ENCODE measurements at regions not wholly inside any gene's neighbourhood (a gene's known extent, or its start where the extent isn't known, plus 50 kb on each side); places are given as distances from the start of the nearest gene placed in this dataset.

DNA sequence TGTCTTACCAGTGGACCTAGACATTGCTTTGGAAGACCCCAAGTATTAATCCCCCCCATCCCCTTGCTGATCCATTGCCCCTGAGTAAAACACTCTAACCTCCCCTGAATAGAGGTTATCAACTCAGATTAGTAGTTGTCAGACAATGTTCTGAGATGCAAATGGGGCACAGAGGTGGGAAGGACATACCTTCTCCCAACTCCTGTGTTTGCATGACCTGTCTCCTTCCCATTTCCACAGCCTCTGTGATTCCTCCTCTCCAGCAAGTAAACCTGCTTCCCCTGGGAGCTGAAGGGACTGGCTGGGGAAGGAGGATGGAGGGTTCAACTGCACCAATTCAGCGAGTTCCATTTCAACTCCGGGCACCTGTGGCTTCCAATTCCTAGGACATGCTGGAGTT, 199.8 kb upstream of the SASH1 start:
- ChIA-PET POLR2A (no interaction called here), CTCF (interaction anchor here (1.0 to 1.4 kb wide), 3 partner anchors 15 to 38 kb away, joined by 3 to 5 read pairs (median 3); no protein-coding TSS in a partner anchor)
- Histone ChIP-seq H3K9me3 (ENCODE audit: control extremely low read depth in 1 of 5, control insufficient read depth in 4 of 5, insufficient read depth in 2 of 5, low read depth in 1 of 5, low read length in 4 of 5) (peaks cover 0 to 7% (median 3%) of the 10 kb centered on the region in 5 experiments), H3K36me3 (ENCODE audit: control insufficient read depth in 4 of 4, insufficient read depth in 4 of 4, low read length in 3 of 4) (no peaks in the 10 kb centered on the region), H3K27me3 (replicated peaks in 2 of 5; ENCODE audit: control insufficient read depth in 4 of 5, insufficient read depth in 5 of 5, low read length in 4 of 5) (peaks cover 0 to 8% (median 3%) of the 10 kb centered on the region in 5 experiments), H3K4me1 (ENCODE audit: control extremely low read depth in 1 of 4, control insufficient read depth in 4 of 4, insufficient read depth in 4 of 4, low read length in 3 of 4) (no peaks in the 10 kb centered on the region), H3K4me3 (ENCODE audit: control insufficient read depth in 1 of 7, extremely low read depth in 1 of 7, insufficient read depth in 4 of 7, low read depth in 2 of 7, low read length in 6 of 7) (no peak overlapping the region), H3K27ac (ENCODE audit: insufficient read depth in 1 of 2, low read depth in 1 of 2, low read length in 2 of 2, poor library complexity in 1 of 2, severe bottlenecking in 2 of 2) (no peak overlapping the region)
- WGBS (ENCODE audit: insufficient coverage) = 88% methylated on average over 2 of the region's 2 CpGs
- DNase-seq = no peak

DNA sequence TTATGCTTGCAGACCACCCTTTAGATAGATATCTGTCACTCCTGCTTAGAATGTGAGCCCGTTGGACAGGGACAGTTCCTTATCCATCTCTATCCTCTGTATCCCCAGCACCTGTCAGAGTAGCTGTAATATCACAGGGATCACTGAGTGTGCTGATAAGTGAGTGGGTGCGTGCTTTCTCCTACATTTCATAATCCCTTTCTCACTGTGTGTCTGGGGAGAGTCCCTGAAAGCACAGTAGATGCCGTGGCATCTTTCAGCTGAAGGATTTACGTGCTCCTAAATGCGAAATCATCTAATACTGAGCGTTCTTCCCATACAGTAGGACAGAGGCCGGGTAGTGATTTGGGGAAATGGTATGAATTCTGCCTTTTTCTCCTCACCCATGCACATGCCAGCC, 198.9 kb upstream of the SASH1 start:
- no peak overlapping the region for H3K4me3 ChIP-seq (ENCODE audit: control insufficient read depth in 1 of 7, extremely low read depth in 1 of 7, insufficient read depth in 4 of 7, low read depth in 2 of 7, low read length in 6 of 7)
- H3K27me3 ChIP-seq (replicated peaks in 2 of 5; ENCODE audit: control insufficient read depth in 4 of 5, insufficient read depth in 5 of 5, low read length in 4 of 5) = peaks cover 0 to 8% (median 3%) of the 10 kb centered on the region in 5 experiments
- DNase-seq = no peak
- H3K9me3 ChIP-seq (ENCODE audit: control extremely low read depth in 1 of 5, control insufficient read depth in 4 of 5, insufficient read depth in 2 of 5, low read depth in 1 of 5, low read length in 4 of 5) = no peaks in the 10 kb centered on the region
- ChIA-PET POLR2A (no interaction called here), CTCF (interaction anchor here (1.0 kb wide), 1 partner anchor 33 kb away, joined by 3 read pairs; no protein-coding TSS in a partner anchor)
- no peak overlapping the region for H3K27ac ChIP-seq (ENCODE audit: insufficient read depth in 1 of 2, low read depth in 1 of 2, low read length in 2 of 2, poor library complexity in 1 of 2, severe bottlenecking in 2 of 2)
- no peaks in the 10 kb centered on the region for H3K4me1 ChIP-seq (ENCODE audit: control extremely low read depth in 1 of 4, control insufficient read depth in 4 of 4, insufficient read depth in 4 of 4, low read length in 3 of 4)
- no peaks in the 10 kb centered on the region for H3K36me3 ChIP-seq (ENCODE audit: control insufficient read depth in 4 of 4, insufficient read depth in 4 of 4, low read length in 3 of 4)
- no CpG with 5 or more reads among the region's 7 CpGs for WGBS (ENCODE audit: insufficient coverage)

DNA sequence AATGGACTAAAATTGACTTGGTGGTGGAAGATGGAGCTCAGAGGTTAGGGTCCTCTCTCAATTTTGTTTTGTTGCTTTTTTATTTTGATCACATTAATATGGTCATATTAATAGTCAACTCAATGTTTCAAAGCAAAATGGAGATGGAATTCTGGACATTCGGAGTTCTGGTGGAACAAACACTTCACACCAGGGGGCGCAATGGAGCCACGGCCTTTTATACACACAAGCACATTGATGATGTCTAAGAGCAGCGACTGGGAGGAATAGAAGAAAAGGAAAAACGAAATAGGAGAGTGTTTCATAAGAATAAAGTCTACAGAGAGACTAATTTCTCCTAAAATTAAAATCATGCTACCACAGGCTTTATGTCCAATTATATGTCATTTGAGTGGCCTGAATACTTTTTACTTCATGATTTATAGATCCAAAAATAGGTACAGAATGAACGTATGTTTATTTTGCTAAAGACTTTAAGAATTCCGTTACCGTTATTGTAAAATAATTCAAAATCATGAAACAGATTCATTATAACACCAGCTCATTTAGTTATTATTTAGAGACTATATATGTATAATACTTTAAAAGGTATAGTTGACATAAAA, 197.6 kb upstream of the SASH1 start:
- H3K27ac ChIP-seq (ENCODE audit: insufficient read depth in 1 of 2, low read depth in 1 of 2, low read length in 2 of 2, poor library complexity in 1 of 2, severe bottlenecking in 2 of 2) = no peak overlapping the region
- no peaks in the 10 kb centered on the region for H3K36me3 ChIP-seq (ENCODE audit: control insufficient read depth in 4 of 4, insufficient read depth in 4 of 4, low read length in 3 of 4)
- H3K4me1 ChIP-seq (ENCODE audit: control extremely low read depth in 1 of 4, control insufficient read depth in 4 of 4, insufficient read depth in 4 of 4, low read length in 3 of 4) = no peaks in the 10 kb centered on the region
- H3K27me3 ChIP-seq (replicated peaks in 2 of 5; ENCODE audit: control insufficient read depth in 4 of 5, insufficient read depth in 5 of 5, low read length in 4 of 5) = peaks cover 0 to 11% (median 3%) of the 10 kb centered on the region in 5 experiments
- POLR2A ChIA-PET = no interaction called here
- no CpG with 5 or more reads among the region's 8 CpGs for WGBS (ENCODE audit: insufficient coverage)
- CTCF ChIA-PET = interaction anchor here (0.6 to 1.1 kb wide), 5 partner anchors 9 to 647 kb away, joined by 3 to 4 read pairs (median 3); no protein-coding TSS in a partner anchor
- peak; percentile 51 to 76 (median 74) for DNase-seq
- H3K9me3 ChIP-seq (ENCODE audit: control extremely low read depth in 1 of 5, control insufficient read depth in 4 of 5, insufficient read depth in 2 of 5, low read depth in 1 of 5, low read length in 4 of 5) = no peaks in the 10 kb centered on the region
- peak overlapping the region in 3 of 7 experiments; percentile 35 to 65 (median 39) for H3K4me3 ChIP-seq (ENCODE audit: control insufficient read depth in 1 of 7, extremely low read depth in 1 of 7, insufficient read depth in 4 of 7, low read depth in 2 of 7, low read length in 6 of 7)

DNA sequence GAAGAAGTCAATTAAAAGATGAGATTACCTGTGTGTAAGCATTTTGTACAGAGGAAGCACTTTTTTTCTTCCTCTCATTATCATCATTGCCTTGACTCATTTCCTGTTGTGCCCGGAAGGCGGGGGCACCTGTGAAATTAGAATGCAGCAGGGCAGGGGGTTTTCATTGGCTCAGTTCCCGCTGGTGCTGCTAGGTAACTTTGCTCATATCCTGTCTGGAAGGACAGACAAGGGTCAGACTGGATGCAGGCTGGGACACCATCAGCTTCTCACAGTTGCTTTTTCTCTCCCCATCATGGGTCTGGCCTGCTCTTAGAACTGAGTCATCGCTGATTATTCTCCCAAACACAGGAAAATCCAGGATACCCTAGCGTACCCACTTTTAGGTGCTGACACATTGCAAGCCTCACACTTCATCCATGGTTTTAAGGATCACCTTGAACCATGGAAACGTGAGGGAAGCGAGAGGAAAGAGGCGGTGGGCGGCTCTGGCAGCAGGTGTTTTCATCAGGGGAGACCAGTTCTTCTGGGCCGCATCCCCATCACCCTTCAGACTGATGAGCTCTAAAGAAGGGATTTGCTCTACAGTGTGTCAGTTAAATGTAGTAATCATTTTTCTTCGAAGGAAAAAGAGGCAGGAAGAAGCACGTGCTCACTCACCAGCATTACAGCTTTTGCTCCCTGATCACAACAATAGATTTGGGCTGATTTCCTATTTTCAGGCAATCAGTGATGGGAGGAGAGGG, 195.7 kb upstream of the SASH1 start:
- POLR2A ChIA-PET = no interaction called here
- no peak for DNase-seq
- peaks cover 0 to 12% (median 5%) of the 10 kb centered on the region in 5 experiments for H3K27me3 ChIP-seq (replicated peaks in 2 of 5; ENCODE audit: control insufficient read depth in 4 of 5, insufficient read depth in 5 of 5, low read length in 4 of 5)
- H3K4me3 ChIP-seq (ENCODE audit: control insufficient read depth in 1 of 7, extremely low read depth in 1 of 7, insufficient read depth in 4 of 7, low read depth in 2 of 7, low read length in 6 of 7) = no peak overlapping the region
- H3K36me3 ChIP-seq (ENCODE audit: control insufficient read depth in 4 of 4, insufficient read depth in 4 of 4, low read length in 3 of 4) = no peaks in the 10 kb centered on the region
- CTCF ChIA-PET = no interaction called here
- no peaks in the 10 kb centered on the region for H3K9me3 ChIP-seq (ENCODE audit: control extremely low read depth in 1 of 5, control insufficient read depth in 4 of 5, insufficient read depth in 2 of 5, low read depth in 1 of 5, low read length in 4 of 5)
- H3K27ac ChIP-seq (ENCODE audit: insufficient read depth in 1 of 2, low read depth in 1 of 2, low read length in 2 of 2, poor library complexity in 1 of 2, severe bottlenecking in 2 of 2) = no peak overlapping the region
- 81% methylated on average over 6 of the region's 12 CpGs for WGBS (ENCODE audit: insufficient coverage)
- no peaks in the 10 kb centered on the region for H3K4me1 ChIP-seq (ENCODE audit: control extremely low read depth in 1 of 4, control insufficient read depth in 4 of 4, insufficient read depth in 4 of 4, low read length in 3 of 4)

DNA sequence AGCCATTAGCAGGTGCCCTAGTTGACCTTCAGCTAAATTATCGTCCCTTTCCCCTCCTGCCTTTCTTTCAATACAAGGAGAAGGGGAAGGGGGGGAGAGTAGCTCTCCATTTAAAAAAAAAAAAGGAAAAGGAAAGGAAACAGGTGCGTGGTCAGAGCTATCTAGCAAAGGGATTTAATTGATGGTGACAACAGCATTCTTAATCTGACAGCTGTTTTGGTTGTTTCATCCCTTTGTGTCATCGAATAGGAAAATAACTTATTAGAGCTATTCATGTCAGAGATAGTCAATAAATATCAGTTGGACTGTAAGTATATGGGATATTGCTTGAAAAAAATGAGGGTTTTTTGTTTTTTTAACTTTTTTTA, 195.2 kb upstream of the SASH1 start:
- ChIA-PET CTCF (interaction anchor here (0.7 to 1.6 kb wide), 2 partner anchors 18 to 328 kb away, joined by 5 read pairs; no protein-coding TSS in a partner anchor), POLR2A (no interaction called here)
- H3K9me3 ChIP-seq (ENCODE audit: control extremely low read depth in 1 of 5, control insufficient read depth in 4 of 5, insufficient read depth in 2 of 5, low read depth in 1 of 5, low read length in 4 of 5) = no peaks in the 10 kb centered on the region
- no peaks in the 10 kb centered on the region for H3K36me3 ChIP-seq (ENCODE audit: control insufficient read depth in 4 of 4, insufficient read depth in 4 of 4, low read length in 3 of 4)
- peaks cover 0 to 17% (median 6%) of the 10 kb centered on the region in 5 experiments for H3K27me3 ChIP-seq (replicated peaks in 2 of 5; ENCODE audit: control insufficient read depth in 4 of 5, insufficient read depth in 5 of 5, low read length in 4 of 5)
- no peak overlapping the region for H3K4me3 ChIP-seq (ENCODE audit: control insufficient read depth in 1 of 7, extremely low read depth in 1 of 7, insufficient read depth in 4 of 7, low read depth in 2 of 7, low read length in 6 of 7)
- WGBS (ENCODE audit: insufficient coverage) = 90% methylated on average over 2 of the region's 3 CpGs
- H3K27ac ChIP-seq (ENCODE audit: insufficient read depth in 1 of 2, low read depth in 1 of 2, low read length in 2 of 2, poor library complexity in 1 of 2, severe bottlenecking in 2 of 2) = no peak overlapping the region
- H3K4me1 ChIP-seq (ENCODE audit: control extremely low read depth in 1 of 4, control insufficient read depth in 4 of 4, insufficient read depth in 4 of 4, low read length in 3 of 4) = no peaks in the 10 kb centered on the region
- no peak for DNase-seq

DNA sequence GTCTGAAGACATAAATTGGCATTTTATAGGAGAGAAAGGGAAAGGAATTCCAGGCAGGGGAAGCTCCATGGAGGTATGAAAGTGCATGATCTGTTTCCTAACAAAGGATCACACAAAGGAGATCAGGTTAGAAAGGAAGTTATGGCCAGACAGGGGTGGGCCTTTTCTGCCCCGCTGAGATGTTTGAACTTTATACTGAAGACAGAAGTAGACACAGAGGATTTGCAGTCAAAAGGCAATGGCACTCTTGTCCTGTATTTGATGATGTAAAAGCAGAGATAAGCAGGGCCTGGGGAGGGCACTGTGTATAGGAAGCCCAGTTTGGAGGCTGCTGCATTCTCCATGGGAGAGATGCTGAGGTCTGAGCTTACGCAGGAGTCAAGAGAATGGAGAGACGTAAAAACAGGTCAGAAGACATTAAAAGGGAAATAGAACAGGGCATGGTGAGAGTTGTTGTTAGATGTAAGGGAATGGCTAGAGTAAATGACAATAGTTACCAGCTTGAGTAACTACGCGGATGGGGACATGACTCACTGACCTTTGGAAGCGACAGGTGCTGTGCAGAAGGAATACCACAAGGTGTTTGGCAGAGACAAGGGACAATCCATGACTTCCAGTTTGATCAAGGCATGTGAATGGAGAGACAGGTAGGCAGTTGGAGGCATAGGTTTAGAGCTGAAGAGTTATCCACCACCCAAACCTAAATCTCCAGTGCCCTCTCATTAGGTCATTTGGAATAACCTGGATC, 190.6 kb upstream of the SASH1 start:
- WGBS (ENCODE audit: insufficient coverage) = 86% methylated on average over 5 of the region's 6 CpGs
- no peaks in the 10 kb centered on the region for H3K9me3 ChIP-seq (ENCODE audit: control extremely low read depth in 1 of 5, control insufficient read depth in 4 of 5, insufficient read depth in 2 of 5, low read depth in 1 of 5, low read length in 4 of 5)
- POLR2A ChIA-PET = no interaction called here
- no peak for DNase-seq
- H3K27me3 ChIP-seq (replicated peaks in 2 of 5; ENCODE audit: control insufficient read depth in 4 of 5, insufficient read depth in 5 of 5, low read length in 4 of 5) = peaks cover 0 to 28% (median 9%) of the 10 kb centered on the region in 5 experiments
- H3K36me3 ChIP-seq (ENCODE audit: control insufficient read depth in 4 of 4, insufficient read depth in 4 of 4, low read length in 3 of 4) = no peaks in the 10 kb centered on the region
- no peak overlapping the region for H3K27ac ChIP-seq (ENCODE audit: insufficient read depth in 1 of 2, low read depth in 1 of 2, low read length in 2 of 2, poor library complexity in 1 of 2, severe bottlenecking in 2 of 2)
- CTCF ChIA-PET = interaction anchor here (0.9 to 2.3 kb wide), 2 partner anchors 14 to 759 kb away, joined by 3 to 10 read pairs; no protein-coding TSS in a partner anchor
- no peak overlapping the region for H3K4me3 ChIP-seq (ENCODE audit: control insufficient read depth in 1 of 7, extremely low read depth in 1 of 7, insufficient read depth in 4 of 7, low read depth in 2 of 7, low read length in 6 of 7)
- no peaks in the 10 kb centered on the region for H3K4me1 ChIP-seq (ENCODE audit: control extremely low read depth in 1 of 4, control insufficient read depth in 4 of 4, insufficient read depth in 4 of 4, low read length in 3 of 4)

All from common myeloid progenitor, CD34-positive (primary cell).